Skin of body (tissue), 2 donors: ENCODE measurements at regions not wholly inside any gene's neighbourhood (a gene's known extent, or its start where the extent isn't known, plus 50 kb on each side); places are given as distances from the start of the nearest gene placed in this dataset. TPM values are rescaled to one million over a fixed set of nuclear protein-coding genes. Genes with fewer than 3 reads are reported as not detected.
A peak's percentile ranks its signal among the peaks of the same experiment; 100 is the strongest.

Source experiments
- DNase-seq: peaks from one replicate; lab custom pipeline; 2025; lab: John Stamatoyannopoulos, UW
- small RNA-seq: library from RNA; depleted of rRNA; stranded (forward); fragments of <200 nt; gene quantifications from one replicate; pipeline ENCODE3, GENCODE V24; 2014; ENCODE audit warnings: low replicate concordance

- peak; percentile 82 for DNase-seq
Measured at GRCh38 chr16:9679213-9679767, 502.9 kb downstream of the GRIN2A start.

GRCh38 chr16:9680019-9680655 is 502.1 kb downstream of the GRIN2A start:
- no peak for DNase-seq

GRCh38 chr16:9680968-9681367 is 501.3 kb downstream of the GRIN2A start:
- no peak for DNase-seq

- DNase-seq, result no peak
Measured at GRCh38 chr16:9681508-9681907, 500.7 kb downstream of the GRIN2A start.

- no peak for DNase-seq
Measured at GRCh38 chr16:9682320-9682719, 499.9 kb downstream of the GRIN2A start.

- DNase-seq, result no peak
Measured at GRCh38 chr16:9683677-9684076, 498.6 kb downstream of the GRIN2A start.

- DNase-seq, result no peak
Measured at GRCh38 chr16:9687737-9688319, 494.4 kb downstream of the GRIN2A start.

- DNase-seq, result no peak
Measured at GRCh38 chr16:9689597-9689996, 492.6 kb downstream of the GRIN2A start.

- no peak for DNase-seq
Measured at GRCh38 chr16:9695152-9695551, 487.1 kb downstream of the GRIN2A start.

Small RNAs in the stretch of these regions (small RNA-seq; reads per million reads assigned to genes)
- gene RNA5SP403 (not detected), gene RNA5SP404 (not detected)
